Karpas-422 (cell line): ENCODE measurements at regions not wholly inside any gene's neighbourhood (a gene's known extent, or its start where the extent isn't known, plus 50 kb on each side); places are given as distances from the start of the nearest gene placed in this dataset.

Experiments used
- DNase-seq: peaks from one replicate; pipeline ENCODE4 v3.0.0-alpha.2; 2015
- H2AFZ ChIP-seq: fragments of 200-600 bp; sonication (generic); 2 replicates; pipeline ENCODE4 v1.6.1; 2014; ENCODE audit warnings: antibody characterized with exemption, low read length, mixed read lengths
- H3K27ac ChIP-seq: fragments of 200-600 bp; sonication (generic); 2 replicates; pipeline ENCODE4 v1.5.1; 2014; ENCODE audit warnings: mild to moderate bottlenecking, low read length, moderate library complexity
- H3K27me3 ChIP-seq: fragments of 200-600 bp; sonication (generic); 2 replicates; pipeline ENCODE4 v1.6.1; 2014; ENCODE audit warnings: low read length, mixed read lengths
- H3K36me3 ChIP-seq: fragments of 200-600 bp; sonication (generic); 2 replicates; pipeline ENCODE4 v1.6.1; 2014; ENCODE audit warnings: low read length, mixed read lengths; ENCODE audit not compliant: insufficient read depth
- H3K4me1 ChIP-seq: fragments of 200-600 bp; sonication (generic); 2 replicates; pipeline ENCODE4 v1.6.1; 2014; ENCODE audit warnings: mild to moderate bottlenecking, low read length, mixed read lengths
- H3K4me2 ChIP-seq: fragments of 200-600 bp; sonication (generic); 2 replicates; pipeline ENCODE4 v1.6.1; 2014; ENCODE audit warnings: low read length, low read depth, mild to moderate bottlenecking; ENCODE audit not compliant: poor library complexity, severe bottlenecking
- H3K4me3 ChIP-seq: fragments of 200-600 bp; sonication (generic); 2 replicates; pipeline ENCODE4 v1.5.1; 2014; ENCODE audit warnings: mild to moderate bottlenecking, antibody characterized with exemption, low read length, mixed read lengths
- H3K79me2 ChIP-seq: fragments of 200-600 bp; sonication (generic); 2 replicates; pipeline ENCODE4 v1.6.1; 2014; ENCODE audit warnings: mild to moderate bottlenecking, low read length, mixed read lengths
- H3K9ac ChIP-seq: fragments of 200-600 bp; sonication (generic); 2 replicates; pipeline ENCODE4 v1.6.0; 2014; ENCODE audit warnings: low read length
- H3K9me2 ChIP-seq: fragments of 200-600 bp; sonication (generic), shearing (Covaris generic); replicated peaks from 2 replicates; pipeline ENCODE4 v1.6.0; 2014; ENCODE audit warnings: mild to moderate bottlenecking, low read length, moderate library complexity; ENCODE audit not compliant: insufficient read depth
- H3K9me3 ChIP-seq: fragments of 300-700, 200-600 bp; sonication (generic); 2 replicates; pipeline ENCODE4 v1.6.1; 2014; ENCODE audit warnings: low read length, mixed read lengths
- H4K20me1 ChIP-seq: fragments of 200-600 bp; sonication (generic); 2 replicates; pipeline ENCODE4 v1.6.1; 2014; ENCODE audit warnings: mild to moderate bottlenecking, antibody characterized with exemption, low read length, low read depth; ENCODE audit not compliant: insufficient read depth

DNA sequence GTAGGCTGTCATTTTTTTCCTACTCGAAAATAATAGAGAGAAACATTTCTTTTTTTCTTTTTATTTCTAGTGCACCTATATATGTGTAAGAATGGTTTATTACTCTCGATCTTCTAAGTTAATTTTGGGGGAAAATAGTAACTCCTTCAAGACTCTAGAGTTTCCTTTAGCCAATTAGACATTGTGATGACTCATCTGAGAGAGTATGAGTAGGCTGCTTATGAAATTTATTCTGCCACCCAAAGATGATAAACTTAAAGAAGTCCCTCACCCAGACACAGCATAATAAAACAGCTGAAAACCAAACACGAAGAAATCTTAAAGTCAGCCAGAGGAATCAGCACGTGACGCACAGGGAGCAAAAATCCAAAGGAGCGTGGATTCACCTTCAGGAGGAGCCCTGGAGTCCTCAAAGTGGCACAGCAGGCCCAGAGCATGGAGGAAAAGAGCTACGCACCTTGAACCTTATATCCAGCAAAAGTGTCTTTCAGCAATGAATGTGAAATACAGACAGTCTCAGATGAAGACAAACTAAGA is 81.9 kb downstream of the ERMARD start:
- H3K27me3 ChIP-seq, result no peaks in the 10 kb centered on the region
- no peaks in the 10 kb centered on the region for H3K79me2 ChIP-seq
- H3K27ac ChIP-seq, result no peak overlapping the region
- H2AFZ ChIP-seq, result no peak overlapping the region
- no peaks in the 10 kb centered on the region for H3K36me3 ChIP-seq
- no peak overlapping the region for H3K4me2 ChIP-seq
- H3K4me1 ChIP-seq, result peaks cover 3% of the 10 kb centered on the region
- H4K20me1 ChIP-seq, result no peaks in the 10 kb centered on the region
- H3K4me3 ChIP-seq, result no peak overlapping the region
- no peaks in the 10 kb centered on the region for H3K9me3 ChIP-seq
- H3K9me2 ChIP-seq, result no peaks in the 10 kb centered on the region
- no peak for DNase-seq
- no peak overlapping the region for H3K9ac ChIP-seq

DNA sequence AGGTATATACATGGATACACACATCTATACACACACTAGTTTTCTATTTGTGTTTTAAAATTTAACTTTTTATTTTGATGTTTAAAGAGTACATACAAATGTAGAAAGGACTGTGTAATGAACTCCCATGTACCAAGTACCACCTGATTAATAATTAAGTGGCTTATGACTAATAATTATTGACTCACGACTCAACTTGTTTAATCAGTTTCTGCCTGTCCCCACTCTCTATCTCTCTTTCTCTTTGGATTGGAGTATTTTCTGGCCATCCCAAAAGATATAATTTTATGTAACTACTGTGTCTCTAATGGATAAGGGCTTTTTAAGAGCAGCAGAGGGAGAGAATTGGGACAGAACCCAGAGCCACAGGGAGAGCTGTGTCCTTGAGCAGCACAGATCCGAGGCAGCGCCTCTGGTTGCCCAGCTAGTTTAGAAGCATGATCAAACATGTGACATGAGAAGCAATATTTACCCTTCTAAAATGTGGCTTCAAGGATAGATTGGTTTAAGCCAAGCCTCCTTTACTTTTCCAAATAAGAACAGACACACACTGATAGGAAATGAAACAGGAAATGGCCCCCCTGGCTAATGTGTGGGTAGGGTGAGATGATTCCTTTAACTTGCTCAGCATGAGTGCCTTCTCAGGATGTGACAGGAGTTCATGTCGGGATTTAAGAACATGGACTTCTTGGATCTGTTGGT is 81.0 kb downstream of the ERMARD start:
- Histone ChIP-seq H3K9me2 (no peaks in the 10 kb centered on the region), H3K4me2 (no peak overlapping the region), H3K27me3 (no peaks in the 10 kb centered on the region), H3K79me2 (no peaks in the 10 kb centered on the region), H3K36me3 (no peaks in the 10 kb centered on the region), H2AFZ (no peak overlapping the region), H3K4me1 (peaks cover 3% of the 10 kb centered on the region), H3K4me3 (no peak overlapping the region), H3K27ac (no peak overlapping the region), H3K9me3 (no peaks in the 10 kb centered on the region), H3K9ac (no peak overlapping the region), H4K20me1 (no peaks in the 10 kb centered on the region)
- DNase-seq, result no peak

DNA sequence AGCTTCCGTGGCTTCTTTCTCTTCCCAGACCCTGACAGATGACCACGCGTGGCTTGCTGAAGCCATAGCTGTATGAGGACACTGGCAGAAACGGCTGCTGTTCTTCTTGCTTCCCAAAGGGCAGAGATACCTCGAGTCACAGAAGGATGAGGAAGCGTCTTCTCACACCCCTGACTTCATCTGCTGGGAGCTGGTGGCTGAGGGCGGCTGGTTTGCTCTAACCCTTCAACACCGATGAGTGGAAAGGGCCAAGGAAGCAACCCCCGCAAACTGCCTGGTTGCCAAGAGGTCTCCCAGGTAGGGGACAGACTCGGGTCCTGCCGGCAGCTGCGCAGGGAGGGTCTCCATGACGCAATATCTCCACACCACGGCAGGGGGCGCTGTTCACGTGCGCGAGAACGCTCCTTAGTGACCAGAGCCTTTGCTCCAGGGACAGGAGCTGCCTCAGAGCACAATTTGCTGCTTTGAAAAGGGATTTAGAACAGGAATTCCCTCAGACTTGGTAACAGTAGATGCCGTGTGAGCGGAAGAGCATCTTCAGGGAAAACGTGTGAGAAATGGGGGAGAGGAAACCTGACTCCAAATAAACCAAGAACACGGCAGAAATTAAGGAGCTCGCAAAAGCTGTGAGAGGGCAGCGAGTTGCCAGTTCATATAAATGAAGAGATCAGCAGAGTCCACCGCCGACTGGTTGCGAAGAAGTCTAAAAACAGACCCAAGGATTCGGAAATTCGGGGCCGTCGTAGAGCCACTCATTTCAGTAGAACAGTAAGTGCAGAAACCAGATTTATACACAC is 80.2 kb downstream of the ERMARD start:
- no peak overlapping the region for H3K4me3 ChIP-seq
- H3K79me2 ChIP-seq, result no peaks in the 10 kb centered on the region
- no peaks in the 10 kb centered on the region for H3K9me2 ChIP-seq
- H3K27ac ChIP-seq, result no peak overlapping the region
- H4K20me1 ChIP-seq, result no peaks in the 10 kb centered on the region
- H2AFZ ChIP-seq, result no peak overlapping the region
- no peaks in the 10 kb centered on the region for H3K36me3 ChIP-seq
- DNase-seq, result peak; percentile 85
- no peak overlapping the region for H3K4me2 ChIP-seq
- peaks cover 3% of the 10 kb centered on the region for H3K4me1 ChIP-seq
- no peaks in the 10 kb centered on the region for H3K27me3 ChIP-seq
- no peak overlapping the region for H3K9ac ChIP-seq
- H3K9me3 ChIP-seq, result no peaks in the 10 kb centered on the region
